ENCODE measurements at regions not wholly inside any gene's neighbourhood (a gene's known extent, or its start where the extent isn't known, plus 50 kb on each side); places are given as distances from the start of the nearest gene placed in this dataset.

DNA sequence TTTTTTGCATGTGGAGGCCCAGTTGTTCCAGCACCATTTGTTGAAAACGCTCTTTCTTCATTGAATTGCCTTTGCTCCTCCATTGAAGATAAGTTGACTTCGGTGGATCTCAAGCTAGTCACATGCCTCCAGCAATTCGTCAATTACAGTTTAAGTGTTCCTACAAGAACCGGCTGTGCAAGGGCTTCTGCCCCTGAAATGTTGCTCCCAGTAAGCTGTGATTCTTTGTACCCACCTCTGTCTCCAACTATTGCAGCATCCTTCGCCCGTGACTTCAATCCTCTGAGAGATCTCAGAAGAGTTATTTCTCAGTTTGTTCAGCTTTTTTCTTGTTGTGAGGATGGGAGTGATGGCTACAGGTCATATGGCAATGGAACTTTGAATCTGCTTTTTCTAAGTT lies 194.2 kb upstream of the B3GAT1 start:
- no peak for TF ChIP-seq POLR2A (IDR thresholded peaks at IDR 0.05; ENCODE audit: low read depth)
- TF ChIP-seq, protein P1, sequence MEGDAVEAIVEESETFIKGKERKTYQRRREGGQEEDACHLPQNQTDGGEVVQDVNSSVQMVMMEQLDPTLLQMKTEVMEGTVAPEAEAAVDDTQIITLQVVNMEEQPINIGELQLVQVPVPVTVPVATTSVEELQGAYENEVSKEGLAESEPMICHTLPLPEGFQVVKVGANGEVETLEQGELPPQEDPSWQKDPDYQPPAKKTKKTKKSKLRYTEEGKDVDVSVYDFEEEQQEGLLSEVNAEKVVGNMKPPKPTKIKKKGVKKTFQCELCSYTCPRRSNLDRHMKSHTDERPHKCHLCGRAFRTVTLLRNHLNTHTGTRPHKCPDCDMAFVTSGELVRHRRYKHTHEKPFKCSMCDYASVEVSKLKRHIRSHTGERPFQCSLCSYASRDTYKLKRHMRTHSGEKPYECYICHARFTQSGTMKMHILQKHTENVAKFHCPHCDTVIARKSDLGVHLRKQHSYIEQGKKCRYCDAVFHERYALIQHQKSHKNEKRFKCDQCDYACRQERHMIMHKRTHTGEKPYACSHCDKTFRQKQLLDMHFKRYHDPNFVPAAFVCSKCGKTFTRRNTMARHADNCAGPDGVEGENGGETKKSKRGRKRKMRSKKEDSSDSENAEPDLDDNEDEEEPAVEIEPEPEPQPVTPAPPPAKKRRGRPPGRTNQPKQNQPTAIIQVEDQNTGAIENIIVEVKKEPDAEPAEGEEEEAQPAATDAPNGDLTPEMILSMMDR (IDR thresholded peaks at IDR 0.05), result no peak
- TF ChIP-seq POLR2AphosphoS5 (IDR thresholded peaks at IDR 0.05), result no peak
- TF ChIP-seq EP300 (IDR thresholded peaks at IDR 0.05), result no peak

Data from esophagus muscularis mucosa (tissue), 4 donors.